ENCODE measurements at regions not wholly inside any gene's neighbourhood (a gene's known extent, or its start where the extent isn't known, plus 50 kb on each side); places are given as distances from the start of the nearest gene placed in this dataset.

DNA sequence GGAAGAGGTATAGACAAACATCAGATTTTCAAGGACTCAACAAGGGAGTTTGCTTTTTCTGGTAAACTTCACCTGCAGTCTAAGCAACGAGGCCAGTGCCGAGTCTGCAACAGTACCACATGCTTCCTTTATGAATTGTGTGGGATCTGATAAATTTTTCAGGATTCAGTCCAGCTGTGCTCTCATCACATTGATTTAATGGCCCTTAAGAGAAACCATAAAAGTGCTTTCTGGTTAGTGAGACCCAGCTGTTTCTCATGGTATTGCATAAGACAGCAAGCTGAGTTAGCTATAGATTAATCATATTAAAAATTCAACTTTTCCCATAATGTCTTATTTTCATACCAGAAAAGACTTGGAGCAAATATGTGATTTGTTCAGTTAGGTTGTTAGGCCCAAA is 291.4 kb downstream of the CENPW start:
- TF ChIP-seq CTCF (IDR thresholded peaks at IDR 0.05; ENCODE audit: low read length), result no peak
- no peak for TF ChIP-seq EZH2 (optimal IDR thresholded peaks at IDR 0.05; ENCODE audit: low read depth, low read length)
